T47D (cell line): ENCODE measurements at regions not wholly inside any gene's neighbourhood (a gene's known extent, or its start where the extent isn't known, plus 50 kb on each side); places are given as distances from the start of the nearest gene placed in this dataset.

ENCODE experiments used
- DNase-seq, 2 experiments: peaks; one replicate each; pipeline versions ENCODE4 v3.0.0 to v3.0.0-alpha.2; 2011 to 2012; ENCODE audit warnings: low read depth in 1 of 2, low spot score in 1 of 2
- JUND ChIP-seq: IDR thresholded peaks from 2 replicates; pipeline ENCODE4 v1.6.1; 2012; ENCODE audit warnings: low read depth
- in situ Hi-C: cut with HindIII; loops from 2 replicates; pipeline ENCODE4 v1.10.0; 2016; ENCODE audit warnings: low sequenced_read_pairs, low pct_unique_long_range_greater_than_20kb

GRCh38 chr17:56648321-56648720 is 54.8 kb downstream of the NOG start:
- DNase-seq = no peak
- no peak for TF ChIP-seq JUND
- in situ Hi-C loops = no loop called here

DNA sequence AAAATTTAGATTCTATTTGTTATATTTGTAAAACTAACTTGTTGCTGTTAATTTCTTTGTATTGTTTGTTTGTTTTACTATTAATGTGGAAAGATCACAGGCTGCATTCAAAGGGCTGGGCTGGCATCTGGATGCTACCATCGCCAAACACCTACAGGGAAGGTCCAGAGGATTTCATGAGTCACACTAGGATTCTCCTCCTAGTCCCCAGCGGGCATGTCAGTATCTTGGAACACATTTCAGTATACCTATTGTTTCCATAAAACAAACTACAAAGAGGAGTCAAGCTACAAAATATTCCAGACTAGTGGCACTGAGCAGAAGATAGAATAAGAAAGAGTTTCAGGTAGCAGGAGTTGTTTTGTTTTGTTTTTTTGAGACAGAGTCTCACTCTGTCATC is 55.3 kb downstream of the NOG start:
- in situ Hi-C loops = no loop called here
- no peak for TF ChIP-seq JUND

DNA sequence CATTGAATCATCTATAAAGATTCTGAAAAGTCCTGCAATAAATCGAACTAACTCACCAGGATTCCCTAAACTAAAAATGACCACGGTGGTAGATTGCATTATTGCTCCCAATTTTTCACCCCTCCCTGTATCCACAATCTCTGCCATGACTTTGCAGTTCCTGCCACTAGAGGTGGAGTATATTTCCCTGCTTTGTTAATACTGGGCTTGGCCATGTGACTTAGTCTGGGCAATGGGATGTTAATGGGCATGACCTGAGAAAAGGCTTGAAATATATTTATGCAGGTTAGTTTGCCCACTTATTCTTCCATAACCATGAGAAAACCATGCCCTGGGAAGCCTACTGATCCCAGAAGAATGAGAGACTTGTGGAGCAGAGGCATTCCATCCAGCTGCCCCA is 59.1 kb downstream of the NOG start:
- no peak for TF ChIP-seq JUND
- in situ Hi-C loops = no loop called here
- DNase-seq = no peak

More for the DNA sequence above, 55.3 kb downstream of the NOG start:
- DNase-seq = no peak

DNA sequence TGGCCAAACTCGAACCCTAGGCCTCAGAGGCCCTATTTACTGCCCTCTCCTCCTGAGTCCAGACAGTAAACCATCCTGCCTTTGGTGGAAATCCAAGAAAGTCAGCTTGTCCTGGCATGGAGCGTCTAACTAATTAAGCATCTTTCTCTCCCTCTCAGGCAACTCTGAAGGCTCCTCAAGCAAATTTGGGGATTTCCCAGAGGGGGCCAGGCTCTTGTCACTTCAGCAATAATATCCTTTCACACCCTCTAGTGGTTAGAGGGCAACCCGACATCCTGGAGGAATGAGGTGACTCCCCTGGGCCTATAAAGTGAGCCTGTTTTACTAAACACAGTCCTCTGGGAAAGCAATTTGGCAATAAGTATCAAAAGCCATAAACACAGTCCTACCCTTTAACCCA is 60.4 kb downstream of the NOG start:
- TF ChIP-seq JUND = no peak
- peak; percentile 37 to 78 for DNase-seq
- in situ Hi-C loops = no loop called here

GRCh38 chr17:56656701-56657327 is 63.3 kb downstream of the NOG start:
- in situ Hi-C loops = no loop called here
- DNase-seq = no peak
- TF ChIP-seq JUND = no peak

DNA sequence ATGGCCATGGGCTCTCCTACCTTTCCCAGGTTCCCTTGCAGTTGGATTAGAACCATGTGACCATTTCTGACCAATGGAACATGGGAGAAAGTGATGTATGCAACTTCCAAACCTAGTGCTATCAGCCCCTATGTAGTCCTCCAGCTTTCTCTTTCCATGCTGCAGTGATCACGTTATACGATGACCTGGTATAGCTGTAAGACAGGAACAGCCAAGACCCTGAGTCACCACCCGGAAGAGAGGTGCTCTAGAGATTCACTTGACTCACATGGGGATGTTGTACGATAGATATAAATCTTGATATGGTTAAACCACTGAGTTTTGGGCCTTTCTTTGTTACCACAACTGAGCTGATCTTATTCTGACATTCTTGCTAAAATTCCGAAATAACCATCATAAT is 65.1 kb downstream of the NOG start:
- TF ChIP-seq JUND = no peak
- no peak for DNase-seq
- in situ Hi-C loops = no loop called here

DNA sequence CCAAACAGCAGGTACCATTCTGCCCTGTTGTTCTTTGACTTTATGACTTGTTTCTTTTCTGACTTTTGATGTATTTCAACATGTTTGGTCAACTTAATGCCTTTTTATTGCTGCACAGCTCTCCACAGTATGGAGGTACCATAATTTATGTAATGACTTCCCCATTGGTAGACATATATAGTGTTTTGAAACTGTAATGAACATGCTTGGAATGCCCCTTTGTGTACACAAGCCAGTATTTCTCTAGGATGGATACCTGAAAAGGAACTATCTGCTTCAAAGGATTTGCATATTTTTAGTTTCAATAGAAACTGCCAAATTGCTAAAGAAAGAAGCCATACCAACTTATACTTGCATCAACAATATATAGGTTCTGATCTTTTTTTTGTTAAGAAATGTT is 66.1 kb downstream of the NOG start:
- in situ Hi-C loops = no loop called here
- TF ChIP-seq JUND = no peak

GRCh38 chr17:56661906-56662305 is 68.4 kb downstream of the NOG start:
- in situ Hi-C loops = no loop called here
- no peak for TF ChIP-seq JUND
- peak in 1 of 2 experiments; percentile 51 for DNase-seq

More for the DNA sequence above, 66.1 kb downstream of the NOG start:
- DNase-seq = no peak

- no peak for TF ChIP-seq JUND
- in situ Hi-C loops = no loop called here
- no peak for DNase-seq
Observed at GRCh38 chr17:56665864-56666263, 72.4 kb downstream of the NOG start.

DNA sequence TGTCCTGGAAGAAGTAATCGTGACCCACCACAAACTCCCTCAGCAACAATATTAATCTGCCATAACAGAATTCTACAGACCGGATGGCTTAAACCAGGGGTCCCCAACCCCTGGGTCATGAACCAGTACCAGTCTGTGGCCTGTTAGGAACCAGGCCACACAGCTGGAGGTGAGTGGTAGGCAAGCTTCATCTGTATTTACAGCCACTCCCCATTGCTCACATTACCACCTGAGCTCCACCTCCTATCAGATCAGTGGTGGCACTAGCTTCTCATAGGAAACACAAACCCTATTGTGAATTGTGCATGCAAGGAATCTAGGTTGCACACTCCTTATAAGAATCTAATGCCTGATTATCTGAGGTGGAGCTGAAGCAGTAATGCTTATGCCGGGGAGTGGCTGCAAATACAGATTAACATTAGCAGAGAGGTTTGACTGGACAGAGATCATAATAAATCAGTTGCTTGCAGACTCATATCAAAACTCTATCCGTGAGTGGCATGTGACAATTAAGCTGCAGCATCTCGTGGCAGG is 74.5 kb downstream of the NOG start:
- DNase-seq = no peak
- in situ Hi-C loops = no loop called here
- no peak for TF ChIP-seq JUND

GRCh38 chr17:56672195-56672594 is 78.7 kb downstream of the NOG start:
- in situ Hi-C loops = no loop called here
- no peak for TF ChIP-seq JUND
- no peak for DNase-seq

- in situ Hi-C loops = no loop called here
- no peak for TF ChIP-seq JUND
- DNase-seq = no peak
Observed at GRCh38 chr17:56674401-56674925, 81.0 kb downstream of the NOG start.

GRCh38 chr17:56675876-56676660 is 82.6 kb downstream of the NOG start:
- no peak for TF ChIP-seq JUND
- DNase-seq = no peak
- in situ Hi-C loops = no loop called here

GRCh38 chr17:56676810-56677209 is 83.3 kb downstream of the NOG start:
- no peak for TF ChIP-seq JUND
- peak; percentile 35 to 39 for DNase-seq
- in situ Hi-C loops = no loop called here
